ENCODE measurements at regions not wholly inside any gene's neighbourhood (a gene's known extent, or its start where the extent isn't known, plus 50 kb on each side); places are given as distances from the start of the nearest gene placed in this dataset.
"Not testable (repeated sequence)": the region's sequence is repeated elsewhere in the genome, so short reads cannot be mapped to it uniquely, and the experiment has no call there.

DNA sequence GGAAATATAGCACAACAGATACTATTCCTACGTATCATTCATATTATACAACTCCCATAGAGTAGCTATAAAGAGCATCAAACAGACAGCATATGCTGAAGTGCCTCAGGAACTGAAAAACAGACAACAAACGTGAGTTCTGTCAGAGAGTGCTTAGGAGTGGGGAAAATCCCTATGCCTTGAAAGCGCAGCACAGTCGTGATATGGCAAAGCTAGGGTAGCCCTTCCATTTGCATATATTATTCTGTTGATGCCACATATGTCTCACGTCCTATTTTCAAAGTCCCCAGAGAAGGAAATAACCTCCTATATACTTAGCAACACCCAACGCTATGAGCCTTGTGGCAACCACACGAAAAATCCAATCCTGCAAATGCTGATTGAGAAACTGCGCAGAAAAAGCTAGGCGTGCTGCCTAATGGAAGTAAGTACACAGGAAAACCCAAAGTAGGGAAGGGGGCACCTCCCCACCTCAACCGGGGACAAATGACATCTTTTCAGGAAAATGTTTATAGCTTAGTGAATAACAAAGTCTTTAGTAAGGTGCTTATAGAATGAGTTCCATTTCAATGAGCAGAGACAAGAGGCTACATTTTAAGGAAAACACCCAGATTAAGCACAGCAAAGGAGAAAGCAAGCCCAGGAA, 105.1 kb downstream of the MED10 start:
- DNase-seq: no peak

DNA sequence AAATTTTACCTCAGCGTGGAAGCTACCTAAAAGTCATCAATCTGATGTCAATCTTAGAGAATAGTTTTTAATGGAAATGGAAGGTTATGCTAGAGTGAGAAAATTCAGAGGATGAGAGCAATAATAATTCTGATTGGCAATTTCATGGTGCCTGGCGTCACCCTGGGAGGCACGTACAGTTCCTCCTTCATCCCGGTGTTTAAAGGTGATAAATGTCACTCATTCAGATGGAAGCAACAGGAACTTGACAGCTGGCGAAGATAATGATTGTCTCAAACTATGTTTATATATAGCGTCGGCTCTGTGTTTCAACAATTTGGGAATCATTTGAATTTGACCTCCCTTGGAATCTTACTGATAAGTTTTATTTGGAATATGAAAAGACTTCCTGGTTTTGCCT, 108.4 kb downstream of the MED10 start:
- DNase-seq: no peak

DNA sequence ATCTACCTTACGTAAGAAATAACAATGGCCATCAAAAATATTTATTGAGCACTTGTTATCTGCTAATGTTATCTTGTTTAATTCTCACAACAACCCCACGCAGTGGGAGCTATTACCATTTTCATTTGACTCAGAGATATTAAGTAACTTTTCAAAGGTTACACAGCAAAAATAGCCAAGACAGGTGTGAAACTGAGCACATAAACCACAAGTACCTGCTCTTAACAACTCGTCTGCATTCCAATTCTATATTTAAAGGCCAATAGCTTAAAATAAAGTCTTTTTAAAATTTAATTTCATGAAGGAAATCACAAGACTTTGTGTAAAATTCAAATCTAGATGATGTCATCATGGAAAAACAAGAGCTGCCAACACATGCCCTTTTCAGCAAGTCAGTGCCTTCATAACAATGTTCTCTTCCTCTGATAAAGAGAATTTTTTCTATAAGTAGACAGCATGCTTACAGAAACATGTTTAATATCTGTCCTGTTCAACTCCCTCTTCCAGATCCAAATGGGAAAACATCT, 111.6 kb downstream of the MED10 start:
- DNase-seq: no peak

DNA sequence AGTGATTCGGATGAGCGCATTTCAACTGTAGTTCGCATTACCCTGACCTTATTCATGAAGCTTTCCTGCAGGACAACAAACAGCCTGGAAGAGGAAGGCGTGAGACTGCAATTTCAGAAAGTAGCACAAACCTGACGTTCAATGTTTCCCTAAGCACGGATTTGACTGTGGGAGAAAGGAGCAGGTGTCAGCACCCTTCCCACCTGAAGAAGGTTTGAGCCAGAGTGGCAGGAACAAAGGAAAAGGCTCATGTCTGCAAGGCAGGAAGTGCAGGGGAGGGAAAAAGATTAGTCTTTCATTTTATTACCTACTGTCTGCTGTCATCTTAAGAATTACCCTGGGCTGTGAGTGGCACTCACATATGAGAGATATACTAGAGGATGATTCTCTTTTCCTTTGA, 114.0 kb downstream of the MED10 start:
- DNase-seq: no peak

DNA sequence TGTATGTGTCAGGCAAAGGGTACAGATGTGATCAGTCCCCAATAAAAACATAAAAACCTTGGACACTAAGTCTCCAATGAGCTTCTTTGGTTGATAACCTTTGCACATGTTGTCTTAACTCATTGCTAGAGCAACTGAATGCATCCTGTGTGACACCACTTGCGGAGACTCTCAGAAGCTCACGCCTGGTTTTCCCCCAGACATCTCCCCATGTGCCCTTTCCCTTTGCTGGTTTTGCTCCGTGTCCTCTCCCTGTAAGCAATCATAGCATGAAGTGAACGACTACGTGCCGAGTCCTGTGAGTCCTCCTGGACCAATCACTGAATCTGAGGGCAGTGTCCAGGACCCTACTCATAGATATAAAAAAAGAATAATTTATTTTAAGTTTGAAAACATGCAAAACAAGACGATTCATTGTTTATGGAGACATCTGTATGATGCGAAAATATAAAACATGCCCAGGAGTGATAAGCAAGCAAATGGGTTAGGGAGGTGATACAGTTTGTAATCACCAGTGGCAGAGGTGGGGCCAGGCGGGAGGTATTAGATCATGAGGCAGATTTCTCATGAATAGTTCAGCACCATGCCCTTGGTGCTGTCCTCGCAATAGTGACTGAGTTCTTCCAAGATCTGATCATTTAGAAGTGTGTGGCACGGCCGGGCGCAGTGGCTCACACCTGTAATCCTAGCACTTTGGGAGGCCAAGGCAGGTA, 115.5 kb downstream of the MED10 start:
- no peak for DNase-seq

DNA sequence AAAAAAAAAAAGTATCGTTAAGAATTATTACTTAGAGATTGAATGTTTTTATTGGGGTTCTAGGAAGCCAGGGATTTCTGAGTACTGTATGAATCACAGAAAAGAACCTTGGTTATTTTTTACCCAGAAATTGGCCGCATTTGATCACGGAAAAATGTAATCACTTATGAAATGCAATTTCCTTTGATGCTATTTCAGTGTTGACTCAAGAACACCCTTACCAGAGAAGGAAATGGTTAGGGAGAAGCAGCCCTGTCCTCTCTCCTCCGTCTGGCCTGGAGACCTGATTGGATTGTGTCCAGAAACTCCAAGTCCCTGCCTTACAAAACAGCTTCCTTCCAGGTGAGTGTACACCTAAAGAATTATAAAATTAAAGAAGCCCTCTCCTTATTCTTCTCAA, 116.7 kb downstream of the MED10 start:
- DNase-seq: no peak

DNA sequence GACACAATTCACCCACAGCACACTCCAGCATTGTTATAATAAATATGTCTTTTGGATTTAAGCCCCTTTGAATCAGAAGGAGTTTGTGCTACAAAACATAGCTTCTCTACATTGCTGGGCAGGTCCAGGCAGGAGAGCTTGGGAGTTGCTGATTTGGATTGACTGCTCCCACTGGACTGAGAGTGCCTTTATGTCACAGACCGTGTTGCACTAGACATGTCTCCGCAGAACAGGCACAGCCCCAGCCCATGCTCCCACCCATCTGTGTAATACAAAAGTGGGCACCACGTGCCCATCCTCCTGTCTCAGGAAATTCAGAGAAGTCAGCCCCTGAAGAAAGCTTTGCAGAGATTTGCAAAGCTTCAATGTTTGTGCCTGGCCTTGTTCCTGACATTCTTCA, 117.1 kb downstream of the MED10 start:
- DNase-seq: no peak

DNA sequence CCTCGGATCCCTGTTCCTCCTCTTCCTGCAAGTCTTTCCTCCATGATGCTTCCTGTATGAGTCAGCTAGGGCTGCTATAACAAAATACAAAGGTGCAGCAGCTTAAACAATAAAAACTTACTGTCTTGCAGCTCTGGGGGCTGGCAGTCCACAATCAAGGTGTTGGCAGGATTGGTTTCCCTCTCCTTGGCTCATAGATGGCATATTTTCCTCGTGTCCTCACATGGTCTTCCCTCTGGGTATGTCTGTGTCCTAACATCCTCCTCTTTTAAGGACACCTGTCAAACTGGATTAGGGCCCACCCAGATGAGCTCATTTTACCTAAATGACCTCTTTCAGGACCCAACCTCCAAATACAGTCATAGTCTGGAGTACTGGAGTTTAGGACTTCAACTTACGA, 117.5 kb downstream of the MED10 start:
- DNase-seq: no peak

DNA sequence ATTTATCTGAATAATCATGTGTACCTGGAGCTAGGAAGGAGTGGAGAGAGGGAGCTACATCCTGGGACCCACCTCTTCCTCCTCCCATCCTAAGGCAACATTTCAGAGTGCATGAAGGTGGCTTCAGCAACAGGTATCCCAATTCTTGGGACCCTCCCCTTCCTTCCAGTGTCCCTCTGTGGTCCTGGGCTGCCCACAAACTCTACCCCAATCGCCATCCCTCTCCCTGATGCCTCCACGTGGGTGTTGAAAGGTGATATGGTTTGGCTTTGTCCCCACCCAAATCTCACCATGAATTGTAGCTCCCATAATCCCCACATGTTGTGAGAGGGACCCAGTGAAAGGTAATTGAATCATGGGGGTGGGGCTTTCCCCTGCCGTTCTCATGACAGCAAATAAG, 121.4 kb downstream of the MED10 start:
- DNase-seq: no peak

DNA sequence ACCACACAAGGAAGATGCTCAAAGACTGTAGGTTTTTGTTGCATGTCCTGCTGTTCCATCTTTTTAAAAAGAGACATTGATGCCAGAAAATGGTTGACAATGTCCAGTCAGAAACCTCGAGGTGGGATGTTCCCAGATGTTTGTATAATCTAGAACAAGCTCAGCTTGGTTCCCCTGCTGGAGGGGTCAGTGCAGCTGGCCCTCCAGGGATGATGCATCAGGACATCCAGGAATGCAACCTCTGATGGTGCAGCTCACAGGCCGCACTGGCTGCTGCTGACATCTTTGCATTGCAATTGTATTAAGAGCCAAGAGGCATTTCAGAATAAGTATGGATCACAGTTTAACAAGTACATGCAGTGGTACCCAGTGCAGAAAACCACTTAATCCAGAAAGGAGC, 122.4 kb downstream of the MED10 start:
- no peak for DNase-seq

DNA sequence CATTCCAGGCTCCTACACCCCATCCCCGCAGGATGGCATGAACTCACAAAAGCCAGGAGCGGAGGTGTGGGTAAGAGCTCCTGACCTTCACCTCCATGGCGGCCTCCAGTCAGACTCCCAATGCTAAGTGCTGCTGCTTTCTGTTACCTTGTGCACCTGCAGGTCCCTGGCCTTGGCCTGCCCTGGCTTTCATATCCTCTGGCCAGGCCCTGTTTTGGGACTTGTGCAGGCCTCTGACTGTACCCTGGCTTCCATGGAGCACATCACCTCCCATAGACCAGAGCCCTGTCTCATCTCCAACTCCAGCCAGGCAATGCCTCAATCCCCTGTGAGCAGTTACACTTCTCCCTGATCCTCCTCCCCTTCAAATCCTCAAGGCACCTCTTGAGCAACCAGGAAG, 124.5 kb downstream of the MED10 start:
- no peak for DNase-seq

DNA sequence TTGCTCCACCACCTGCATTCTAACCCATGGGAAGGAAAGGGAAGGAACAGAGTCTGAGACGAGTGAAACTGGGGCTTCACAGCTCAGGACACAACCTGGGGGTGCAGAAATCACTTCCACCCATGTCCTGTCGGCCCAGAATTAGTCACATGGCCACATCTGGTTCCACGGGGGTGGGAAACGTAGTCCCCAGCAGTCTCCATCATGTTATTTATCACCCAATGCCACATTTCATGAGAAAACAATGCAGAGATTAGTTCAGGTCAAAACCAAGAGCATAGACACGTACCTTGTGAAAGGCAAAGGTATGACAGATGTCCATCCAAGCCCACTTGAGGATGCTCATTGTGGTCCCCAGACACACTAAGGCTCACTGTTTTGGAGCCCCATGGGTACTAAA, 125.1 kb downstream of the MED10 start:
- no peak for DNase-seq

DNA sequence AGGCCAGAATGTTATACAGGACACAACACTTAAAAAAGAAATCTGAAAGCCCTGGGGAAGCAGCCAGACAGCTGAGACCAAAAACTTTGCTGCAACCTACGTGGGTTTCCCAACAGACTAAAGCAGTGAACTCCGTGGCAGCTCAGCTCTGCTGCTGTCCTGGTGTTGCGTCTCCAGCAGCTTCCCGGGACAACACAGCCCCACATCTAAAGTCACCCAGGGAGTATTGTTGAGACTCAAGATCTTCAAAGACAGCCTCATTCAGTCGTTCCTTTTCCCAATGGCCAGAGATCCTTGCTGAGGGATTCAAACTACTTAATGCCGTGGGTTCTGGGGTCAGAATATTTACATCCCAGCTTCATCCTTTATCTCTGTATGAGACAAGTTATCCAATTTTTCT, 125.8 kb downstream of the MED10 start:
- no peak for DNase-seq

DNA sequence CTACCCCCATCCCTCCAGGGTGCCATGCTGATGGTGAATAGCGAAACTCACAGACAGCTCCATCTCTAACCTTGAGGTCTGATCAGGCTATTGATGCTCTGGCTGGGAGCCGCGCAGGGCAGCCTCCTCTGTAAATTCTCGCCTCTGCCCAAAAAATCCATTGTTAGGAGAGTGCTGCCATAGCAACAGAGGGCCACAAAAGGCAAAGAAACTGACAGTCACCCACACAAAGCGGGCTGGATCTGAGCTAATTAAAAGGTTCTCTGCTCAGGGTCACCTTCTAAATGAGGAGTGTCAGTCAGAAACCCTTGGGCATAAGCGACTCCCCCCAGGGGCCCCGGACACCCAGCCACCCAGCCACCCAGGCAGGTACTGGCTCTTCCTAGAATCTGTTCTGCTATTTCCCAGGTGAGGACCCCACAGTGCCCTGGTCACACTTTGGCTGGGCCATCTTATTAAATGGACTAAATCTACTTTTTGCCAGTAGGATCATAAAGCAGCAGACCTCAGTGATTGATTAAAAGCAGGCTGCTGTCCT, 126.7 kb downstream of the MED10 start:
- DNase-seq: no peak

DNA sequence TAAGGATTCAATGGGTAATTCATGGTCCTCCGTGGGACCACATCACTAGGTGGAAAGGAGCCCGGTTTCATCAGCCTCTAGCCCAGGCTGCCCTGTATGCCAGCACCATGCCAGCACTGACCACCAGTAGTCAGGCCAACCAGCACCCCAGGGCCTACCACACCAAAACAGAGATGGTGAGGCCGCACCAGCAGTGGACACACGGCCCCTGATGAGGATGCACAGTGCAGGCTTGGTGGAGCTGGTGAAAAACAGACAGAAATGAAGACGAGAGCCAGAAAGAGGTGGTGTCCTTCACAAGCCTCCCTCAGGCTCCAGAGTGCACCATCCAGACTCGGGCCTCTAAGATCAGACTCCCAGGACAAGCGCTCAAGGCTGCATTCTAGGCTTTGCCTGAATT, 128.2 kb downstream of the MED10 start:
- no peak for DNase-seq

DNA sequence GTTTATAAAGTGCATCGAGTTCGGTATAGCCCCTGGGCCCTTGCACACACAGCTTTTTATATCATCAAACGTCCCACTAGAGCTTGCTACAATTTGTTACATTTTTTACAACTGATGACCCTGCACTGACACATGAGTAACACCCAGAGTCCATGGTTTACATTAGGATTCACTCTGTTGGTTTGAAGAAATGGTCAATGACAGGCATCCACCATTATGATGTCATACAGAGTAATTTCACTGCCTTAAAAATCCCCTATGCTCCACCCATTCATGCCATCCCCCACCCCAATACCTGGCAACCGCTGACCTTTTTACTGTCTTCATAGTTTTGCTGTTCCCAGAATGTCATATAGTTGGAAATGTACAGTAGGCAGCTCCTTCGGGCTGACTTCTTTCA, 130.2 kb downstream of the MED10 start:
- no peak for DNase-seq

DNA sequence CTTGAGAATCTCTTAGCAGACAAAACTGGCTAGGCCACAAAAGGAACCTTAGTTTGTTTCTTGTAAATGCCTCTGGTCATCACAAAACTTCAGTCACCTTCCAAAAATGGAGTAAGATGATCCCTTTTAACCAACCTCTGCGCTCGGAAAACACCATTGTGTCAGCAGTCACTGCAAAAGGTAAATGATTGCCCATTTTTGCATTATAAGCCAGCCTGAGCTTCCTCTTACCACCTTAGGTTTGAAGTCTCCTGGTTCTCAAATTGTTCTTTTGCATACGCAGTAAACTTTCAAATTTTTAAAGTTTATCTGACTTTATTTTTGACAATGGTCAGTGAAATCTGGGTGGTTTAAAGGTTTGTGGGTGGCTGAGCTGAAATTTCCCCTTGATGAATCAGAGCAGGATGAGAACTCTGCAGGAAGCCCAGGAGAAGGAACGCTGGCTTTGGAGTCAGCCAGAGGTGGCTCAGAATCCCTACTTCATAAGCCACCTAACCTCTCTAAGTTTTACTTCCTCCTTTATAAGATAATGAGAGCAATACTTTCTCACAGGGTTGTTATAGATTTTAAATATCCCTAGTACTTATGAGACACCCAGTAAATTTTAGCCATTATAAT, 131.4 kb downstream of the MED10 start:
- no peak for DNase-seq

DNA sequence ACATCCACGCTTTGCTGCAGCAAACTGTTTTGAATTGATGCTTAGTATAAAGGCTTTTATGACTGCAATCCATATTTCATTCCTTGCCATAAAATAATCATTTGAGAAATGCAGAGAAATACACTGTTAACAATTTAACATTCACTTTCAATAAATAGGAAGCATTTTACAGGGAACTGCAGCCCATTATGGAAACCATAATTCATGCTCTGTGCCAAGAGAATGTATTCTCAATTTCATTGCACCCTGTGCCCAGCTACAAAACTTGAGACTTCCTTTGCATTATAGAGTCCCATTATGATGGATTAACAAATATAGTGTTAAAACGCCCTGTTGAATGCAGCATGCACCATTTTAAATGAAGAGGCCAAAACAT, 134.0 kb downstream of the MED10 start:
- DNase-seq: no peak

DNA sequence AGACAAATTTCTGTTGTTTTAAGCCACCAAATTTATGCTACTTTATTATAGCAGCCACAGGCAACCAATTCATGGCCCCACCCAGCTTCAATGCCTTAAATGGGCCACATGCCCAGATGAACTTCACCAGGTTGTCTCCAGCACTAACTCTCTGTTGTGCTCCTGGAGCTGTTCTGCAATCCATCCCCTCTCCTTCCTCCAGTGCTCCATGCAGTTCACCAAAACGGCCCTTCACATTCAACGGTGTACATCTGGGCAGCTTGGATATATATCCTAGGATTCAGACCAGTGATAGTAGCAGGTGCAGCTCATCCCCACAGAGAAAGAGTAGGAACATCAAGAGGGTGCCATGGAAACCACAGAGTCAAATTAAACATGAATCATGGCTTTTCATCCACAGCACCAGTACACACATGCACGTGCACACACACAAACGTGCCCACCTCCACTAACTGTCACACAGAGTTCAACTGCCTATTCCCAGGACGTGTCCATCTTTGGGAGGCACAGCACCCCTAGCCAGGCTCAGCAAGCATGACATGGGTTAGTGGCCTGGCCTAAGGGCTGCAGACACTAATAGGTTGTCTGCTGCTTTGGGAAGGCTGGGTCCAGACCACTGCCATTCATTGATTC, 134.5 kb downstream of the MED10 start:
- no peak for DNase-seq

DNA sequence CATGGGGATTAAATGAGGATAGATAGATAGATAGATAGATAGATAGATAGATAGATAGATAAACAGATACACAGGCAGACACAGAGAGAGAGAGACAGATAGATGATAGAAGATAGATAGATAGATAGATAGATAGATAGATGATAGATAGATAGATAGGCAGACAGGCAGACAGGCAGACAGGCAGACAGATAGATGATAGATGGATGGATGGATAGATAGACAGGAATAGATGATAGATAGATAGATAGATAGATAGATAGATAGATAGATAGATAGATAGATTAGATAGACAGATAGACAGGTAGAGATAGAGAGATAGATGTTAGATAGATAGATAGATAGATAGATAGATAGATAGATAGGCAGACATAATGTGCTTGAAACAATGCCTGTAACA, 137.3 kb downstream of the MED10 start:
- DNase-seq: not testable (repeated sequence)

DNA sequence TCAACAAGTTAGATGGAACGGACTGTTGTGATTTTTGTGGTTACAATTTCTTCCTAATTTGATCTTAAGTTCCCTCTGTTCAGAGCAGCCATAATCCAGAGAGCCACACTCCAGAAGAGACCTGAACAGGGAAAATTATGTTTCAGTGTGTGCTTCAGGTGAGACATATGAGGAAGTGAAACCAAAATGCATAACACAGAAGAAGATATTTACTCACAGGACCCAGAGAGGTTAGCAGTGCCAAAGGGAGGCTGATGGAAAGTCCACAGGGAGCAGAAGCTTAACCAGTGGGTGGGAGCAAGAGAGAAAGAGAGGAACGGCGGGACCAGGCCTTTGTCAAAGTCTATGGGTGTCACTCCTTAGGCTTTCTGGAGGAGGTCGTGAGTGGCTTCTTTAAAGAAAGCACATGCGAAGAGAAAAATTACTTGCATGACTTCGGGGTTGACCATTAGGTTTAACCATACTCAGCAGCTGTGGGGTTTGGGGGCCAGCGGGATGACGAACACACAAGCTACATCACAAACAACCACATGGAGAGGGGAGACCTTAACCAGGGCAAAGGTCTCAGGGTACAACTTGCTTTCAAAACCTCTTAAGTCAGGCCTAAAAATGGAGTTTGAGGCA, 141.4 kb downstream of the MED10 start:
- DNase-seq: no peak

DNA sequence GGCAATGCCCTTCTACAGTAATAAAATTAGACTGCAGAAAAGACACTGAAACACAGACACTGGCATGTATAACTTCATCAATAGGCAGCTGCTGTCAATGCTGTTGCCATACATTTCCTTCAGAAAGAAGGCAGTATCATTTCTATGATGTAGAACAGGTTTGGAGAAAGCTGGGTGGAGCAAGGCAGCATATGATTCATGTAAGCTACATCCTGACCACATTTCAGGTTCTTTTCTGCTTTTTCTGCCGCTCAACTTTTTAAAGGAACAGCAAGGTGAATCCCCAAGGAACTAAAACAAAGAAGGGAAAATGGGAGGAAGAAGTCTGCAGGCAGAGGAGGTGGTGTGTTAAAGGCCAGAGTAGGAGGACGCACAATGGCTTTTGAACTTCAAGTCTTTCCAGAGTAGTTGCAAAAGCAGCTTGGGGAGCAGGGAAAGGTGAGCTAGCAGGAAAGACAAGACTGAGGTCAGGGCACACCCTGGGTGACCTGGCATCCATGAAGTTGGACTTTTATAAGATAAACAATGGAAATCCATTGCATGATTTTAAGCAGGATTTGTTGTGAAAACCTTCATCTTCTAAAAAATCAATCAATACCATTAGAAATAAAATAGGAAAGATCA, 142.1 kb downstream of the MED10 start:
- DNase-seq: no peak

DNA sequence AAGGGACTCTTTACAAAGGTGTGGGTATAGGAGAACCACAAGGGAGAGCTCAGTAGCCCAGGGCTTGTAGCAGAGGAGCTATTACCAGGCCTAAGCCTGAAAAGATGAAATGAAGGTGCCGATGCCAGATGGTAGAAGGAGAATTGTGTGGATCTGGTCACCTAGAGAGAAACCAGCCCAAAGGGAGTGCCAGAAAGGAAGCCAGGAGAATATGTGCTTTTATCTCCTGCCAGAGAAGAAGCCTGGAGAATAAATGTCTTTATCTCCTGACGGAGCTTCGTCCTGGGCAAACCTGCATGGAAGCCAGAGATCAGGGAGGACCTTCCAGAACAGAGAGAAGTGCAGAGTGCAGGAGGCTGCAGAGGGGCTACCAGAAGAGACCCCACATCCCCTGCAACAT, 142.6 kb downstream of the MED10 start:
- no peak for DNase-seq
